GM23248 (cell line): ENCODE measurements at regions not wholly inside any gene's neighbourhood (a gene's known extent, or its start where the extent isn't known, plus 50 kb on each side); places are given as distances from the start of the nearest gene placed in this dataset.
A peak's percentile ranks its signal among the peaks of the same experiment; 100 is the strongest.

Experiments used
- DNase-seq: peaks from one replicate; pipeline ENCODE4 v3.0.0-alpha.2; 2015
- H2AFZ ChIP-seq: fragments of 200-600 bp; sonication (generic); 2 replicates; pipeline ENCODE4 v1.6.1; 2016; ENCODE audit warnings: antibody characterized with exemption
- H3F3A ChIP-seq: fragments of 200-600 bp; sonication (generic); 2 replicates; pipeline ENCODE4 v1.6.1; 2016; ENCODE audit warnings: mild to moderate bottlenecking, antibody characterized with exemption, mixed run types; ENCODE audit not compliant: insufficient read depth
- H3K27ac ChIP-seq: fragments of 200-600 bp; sonication (generic); 2 replicates; pipeline ENCODE4 v1.5.1; 2016; ENCODE audit warnings: mild to moderate bottlenecking
- H3K27me3 ChIP-seq: fragments of 200-600 bp; sonication (generic); replicated peaks from 2 replicates; pipeline ENCODE4 v1.6.1; 2016; ENCODE audit warnings: mild to moderate bottlenecking; ENCODE audit not compliant: insufficient read depth
- H3K36me3 ChIP-seq: fragments of 200-600 bp; sonication (generic); 2 replicates; pipeline ENCODE4 v1.6.1; 2016; ENCODE audit warnings: low read depth, mild to moderate bottlenecking
- H3K4me1 ChIP-seq: fragments of 200-600 bp; sonication (generic); 2 replicates; pipeline ENCODE4 v1.6.1; 2016; ENCODE audit warnings: mild to moderate bottlenecking; ENCODE audit not compliant: insufficient read depth
- H3K4me2 ChIP-seq: fragments of 200-600 bp; sonication (generic); one replicate; pipeline ENCODE4 v1.6.1; 2016; ENCODE audit warnings: mild to moderate bottlenecking; ENCODE audit not compliant: unreplicated experiment
- H3K4me3 ChIP-seq: fragments of 200-600 bp; sonication (generic); 2 replicates; pipeline ENCODE4 v1.5.1; 2016; ENCODE audit warnings: mild to moderate bottlenecking
- H3K79me2 ChIP-seq: fragments of 200-600 bp; sonication (generic); 2 replicates; pipeline ENCODE4 v1.6.1; 2016; ENCODE audit warnings: mild to moderate bottlenecking; ENCODE audit not compliant: insufficient read depth
- H3K9ac ChIP-seq: fragments of 200-600 bp; sonication (generic); 2 replicates; pipeline ENCODE4 v1.6.1; 2016; ENCODE audit warnings: mild to moderate bottlenecking
- H3K9me2 ChIP-seq: fragments of 200-600 bp; sonication (generic); 2 replicates; pipeline ENCODE4 v1.6.1; 2016; ENCODE audit warnings: mixed run types, mild to moderate bottlenecking, moderate library complexity; ENCODE audit not compliant: insufficient read depth
- H3K9me3 ChIP-seq: fragments of 200-600 bp; sonication (generic); one replicate; pipeline ENCODE4 v1.6.1; 2017; ENCODE audit warnings: low read depth
- H4K20me1 ChIP-seq: fragments of 200-600 bp; sonication (generic); 2 replicates; pipeline ENCODE4 v1.6.0; 2016; ENCODE audit not compliant: insufficient read depth
- EZH2 ChIP-seq: fragments of 200-600 bp; sonication (generic); IDR thresholded peaks from 2 replicates; pipeline ENCODE4 v1.6.1; 2018; ENCODE audit warnings: antibody characterized with exemption, mild to moderate bottlenecking; ENCODE audit not compliant: insufficient read depth, poor library complexity, severe bottlenecking
- EZH2phosphoT487 ChIP-seq: fragments of 200-600 bp; sonication (generic); IDR thresholded peaks from 2 replicates; pipeline ENCODE4 v1.6.1; 2018; ENCODE audit warnings: antibody characterized with exemption, moderate library complexity, mild to moderate bottlenecking, low read depth; ENCODE audit not compliant: insufficient read depth
- WGBS, 2 experiments: methylation state at CpG; one replicate each; pipeline ENCODE4 v1.1.6; 2015 to 2017; ENCODE audit warnings: low lambda C conversion rate in 2 of 2, low coverage in 1 of 2; ENCODE audit errors: missing lambda C conversion rate in 2 of 2; 5-methylcytosine and 5-hydroxymethylcytosine counted together
- in situ Hi-C: fragments of 300-500 bp; cut with MboI; formaldehyde crosslinking; loops from 2 replicates; pipeline ENCODE4 v1.15.0; 2020

DNA sequence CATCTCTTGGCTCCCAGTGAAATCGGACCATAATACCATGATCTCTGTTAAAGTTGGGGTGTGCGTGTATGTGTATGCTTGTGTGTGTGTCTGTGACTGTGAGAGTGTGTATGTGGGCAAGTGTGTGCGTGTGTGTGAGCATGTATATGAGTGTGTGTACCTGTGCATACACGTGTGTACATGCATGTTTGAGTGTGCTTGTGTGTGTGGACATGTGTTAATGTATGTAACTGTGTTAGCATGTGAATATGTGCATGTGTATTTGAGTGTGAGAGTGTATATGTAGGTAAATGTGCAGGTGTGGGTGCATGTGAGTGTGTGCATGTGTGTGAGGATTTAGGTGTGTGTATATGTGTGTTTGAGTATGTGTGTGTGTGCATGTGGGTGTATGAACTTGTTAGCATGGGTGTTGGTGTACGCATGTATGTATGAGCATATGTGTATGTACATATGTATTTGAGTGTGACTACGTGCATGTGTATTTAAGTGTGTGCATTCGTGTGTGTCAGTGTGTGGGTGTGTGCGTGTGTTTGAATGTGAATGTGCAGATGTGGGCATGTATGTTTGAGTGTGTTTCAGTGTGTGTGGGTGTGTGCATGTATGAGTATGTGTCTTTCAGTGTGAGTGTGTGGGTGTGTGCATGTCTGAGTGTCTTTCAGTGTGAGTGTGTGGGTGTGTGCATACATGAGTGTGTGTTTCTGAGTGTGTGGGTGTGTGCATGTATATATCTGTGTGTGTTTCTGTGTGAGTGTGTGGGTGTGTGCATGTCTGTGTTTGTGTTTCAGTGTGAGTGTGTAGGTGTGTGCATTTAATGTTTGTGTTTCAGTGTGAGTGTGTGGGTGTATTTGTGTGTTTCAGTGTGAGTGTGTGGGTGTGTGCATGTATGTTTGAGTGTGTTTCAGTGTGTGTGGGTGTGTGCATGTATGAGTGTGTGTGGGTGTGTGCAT is 183.2 kb downstream of the SOX9 start:
- Histone ChIP-seq H3K9me2 (no peaks in the 10 kb centered on the region), H3K79me2 (no peaks in the 10 kb centered on the region), H3K27ac (no peak overlapping the region), H2AFZ (no peak overlapping the region), H3K4me2 (no peak overlapping the region), H3K9ac (no peak overlapping the region), H4K20me1 (no peaks in the 10 kb centered on the region), H3K36me3 (no peaks in the 10 kb centered on the region), H3K9me3 (no peaks in the 10 kb centered on the region), H3K4me3 (no peak overlapping the region), H3F3A (no peaks in the 10 kb centered on the region), H3K4me1 (no peaks in the 10 kb centered on the region), H3K27me3 (0 out of 2 replicates have a peak, but pooled peaks cover 4% of the 10 kb centered on the region)
- in situ Hi-C loops, result no loop called here
- DNase-seq, result no peak
- TF ChIP-seq EZH2phosphoT487, result no peak
- TF ChIP-seq EZH2, result no peak
- WGBS, 2 experiments, result 78 to 79% methylated on average over 8 of the region's 8 CpGs

DNA sequence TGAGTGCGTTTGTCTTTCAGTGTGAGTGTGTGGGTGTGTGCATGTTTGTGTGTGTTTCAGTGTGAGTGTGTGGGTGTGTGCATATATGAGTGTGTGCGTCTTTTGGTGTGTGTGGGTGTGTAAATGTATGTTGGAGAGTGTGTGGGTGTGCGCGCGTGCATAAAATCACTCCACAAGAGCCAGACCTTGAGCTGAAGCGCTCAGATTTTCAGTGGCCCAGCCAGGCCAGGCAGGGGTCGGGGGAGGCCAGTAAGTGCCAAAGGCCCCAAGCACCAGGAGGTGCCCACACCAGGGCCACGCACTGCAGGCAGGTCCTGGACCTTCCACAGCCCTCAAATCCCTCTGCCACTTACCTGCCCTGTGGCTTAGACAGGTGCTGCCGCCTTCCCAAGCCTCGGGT is 184.0 kb downstream of the SOX9 start:
- Histone ChIP-seq H3F3A (no peaks in the 10 kb centered on the region), H3K36me3 (no peaks in the 10 kb centered on the region), H3K9ac (no peak overlapping the region), H3K4me3 (no peak overlapping the region), H3K79me2 (no peaks in the 10 kb centered on the region), H3K4me2 (no peak overlapping the region), H3K27me3 (0 out of 2 replicates have a peak, but pooled peaks cover 4% of the 10 kb centered on the region), H4K20me1 (no peaks in the 10 kb centered on the region), H3K27ac (no peak overlapping the region), H2AFZ (no peak overlapping the region), H3K9me3 (no peaks in the 10 kb centered on the region), H3K9me2 (no peaks in the 10 kb centered on the region), H3K4me1 (no peaks in the 10 kb centered on the region)
- WGBS, 2 experiments, result 92 to 93% methylated on average over 9 to 10 of the region's 10 CpGs
- TF ChIP-seq EZH2 (no peak), EZH2phosphoT487 (no peak)
- DNase-seq, result no peak
- in situ Hi-C loops, result no loop called here

DNA sequence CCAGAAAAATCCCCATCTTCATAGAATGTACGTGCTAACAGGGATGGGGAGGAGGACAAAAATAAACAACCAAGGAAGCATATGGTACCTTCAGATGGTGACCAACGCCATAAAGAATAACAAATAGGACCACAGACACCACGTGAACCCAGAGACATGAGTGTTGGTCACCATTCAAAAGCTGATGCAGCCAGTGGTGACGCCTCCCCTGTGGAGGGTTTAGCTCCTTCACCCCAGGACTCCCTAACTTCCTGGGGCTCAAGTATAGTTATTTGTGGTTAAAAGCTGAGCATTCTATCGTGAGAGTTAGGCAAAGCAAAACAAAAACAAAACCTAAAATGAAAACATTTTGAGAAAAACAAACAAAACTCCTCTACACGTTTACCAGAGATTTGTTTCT is 184.7 kb downstream of the SOX9 start:
- H3K36me3 ChIP-seq, result no peaks in the 10 kb centered on the region
- no peaks in the 10 kb centered on the region for H3F3A ChIP-seq
- peak overlapping the region; percentile 5 for H3K4me2 ChIP-seq
- H3K4me1 ChIP-seq, result no peaks in the 10 kb centered on the region
- 0 out of 2 replicates have a peak overlapping the region, but pooled peaks have one; percentile 15 for H3K4me3 ChIP-seq
- 44% methylated on average over 6 of the region's 6 CpGs for whole genome bisulfite sequencing, 2 experiments
- no peaks in the 10 kb centered on the region for H3K79me2 ChIP-seq
- H3K9ac ChIP-seq, result no peak overlapping the region
- no peaks in the 10 kb centered on the region for H4K20me1 ChIP-seq
- no peak overlapping the region for H3K27ac ChIP-seq
- peak overlapping the region; percentile 71 for H2AFZ ChIP-seq
- TF ChIP-seq EZH2phosphoT487, result no peak
- H3K9me2 ChIP-seq, result no peaks in the 10 kb centered on the region
- no peaks in the 10 kb centered on the region for H3K9me3 ChIP-seq
- 0 out of 2 replicates have a peak, but pooled peaks cover 4% of the 10 kb centered on the region for H3K27me3 ChIP-seq
- in situ Hi-C loops, result no loop called here
- DNase-seq, result peak; percentile 20

DNA sequence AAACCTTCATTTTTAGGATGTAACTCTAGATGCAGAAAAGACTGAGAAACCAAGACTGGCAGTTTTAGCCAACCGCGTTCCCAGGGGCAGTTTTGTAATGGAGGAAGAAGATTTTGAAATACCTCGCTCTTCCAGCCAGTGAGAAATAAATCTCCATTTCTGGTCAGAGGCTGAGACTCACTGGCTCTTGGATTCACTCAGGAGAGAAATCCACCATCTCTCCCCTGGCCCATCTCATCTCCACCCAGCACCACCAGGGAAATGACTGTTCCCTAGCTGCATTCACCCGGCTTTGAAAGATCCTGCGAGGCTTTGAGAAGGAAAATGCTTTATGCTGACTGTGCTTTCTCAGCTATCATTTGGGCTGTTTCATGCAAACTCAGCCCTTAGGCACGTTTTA is 185.2 kb downstream of the SOX9 start:
- in situ Hi-C loops, result no loop called here
- no peaks in the 10 kb centered on the region for H3K36me3 ChIP-seq
- no peak overlapping the region for H3K9ac ChIP-seq
- no peaks in the 10 kb centered on the region for H3K9me3 ChIP-seq
- no peak overlapping the region for H3K27ac ChIP-seq
- peak overlapping the region; percentile 71 for H2AFZ ChIP-seq
- H3F3A ChIP-seq, result no peaks in the 10 kb centered on the region
- H4K20me1 ChIP-seq, result no peaks in the 10 kb centered on the region
- H3K4me2 ChIP-seq, result peak overlapping the region; percentile 5
- 0 out of 2 replicates have a peak overlapping the region, but pooled peaks have one; percentile 15 for H3K4me3 ChIP-seq
- TF ChIP-seq EZH2phosphoT487 (no peak), EZH2 (no peak)
- no peaks in the 10 kb centered on the region for H3K4me1 ChIP-seq
- no peaks in the 10 kb centered on the region for H3K9me2 ChIP-seq
- peak; percentile 51 for DNase-seq
- 0 out of 2 replicates have a peak, but pooled peaks cover 4% of the 10 kb centered on the region for H3K27me3 ChIP-seq
- 50 to 56% methylated on average over 6 of the region's 6 CpGs for WGBS, 2 experiments
- no peaks in the 10 kb centered on the region for H3K79me2 ChIP-seq
